HG03457 (cell line): ENCODE measurements at regions not wholly inside any gene's neighbourhood (a gene's known extent, or its start where the extent isn't known, plus 50 kb on each side); places are given as distances from the start of the nearest gene placed in this dataset.
"Not testable (repeated sequence)": the region's sequence is repeated elsewhere in the genome, so short reads cannot be mapped to it uniquely, and the experiment has no call there.

ENCODE experiments used
- ATAC-seq: cut with Tn5 transposase; IDR thresholded peaks from one replicate; pipeline ENCODE4 v1.9.1; 2021; ENCODE audit warnings: moderate number of reproducible peaks; ENCODE audit not compliant: unreplicated experiment

DNA sequence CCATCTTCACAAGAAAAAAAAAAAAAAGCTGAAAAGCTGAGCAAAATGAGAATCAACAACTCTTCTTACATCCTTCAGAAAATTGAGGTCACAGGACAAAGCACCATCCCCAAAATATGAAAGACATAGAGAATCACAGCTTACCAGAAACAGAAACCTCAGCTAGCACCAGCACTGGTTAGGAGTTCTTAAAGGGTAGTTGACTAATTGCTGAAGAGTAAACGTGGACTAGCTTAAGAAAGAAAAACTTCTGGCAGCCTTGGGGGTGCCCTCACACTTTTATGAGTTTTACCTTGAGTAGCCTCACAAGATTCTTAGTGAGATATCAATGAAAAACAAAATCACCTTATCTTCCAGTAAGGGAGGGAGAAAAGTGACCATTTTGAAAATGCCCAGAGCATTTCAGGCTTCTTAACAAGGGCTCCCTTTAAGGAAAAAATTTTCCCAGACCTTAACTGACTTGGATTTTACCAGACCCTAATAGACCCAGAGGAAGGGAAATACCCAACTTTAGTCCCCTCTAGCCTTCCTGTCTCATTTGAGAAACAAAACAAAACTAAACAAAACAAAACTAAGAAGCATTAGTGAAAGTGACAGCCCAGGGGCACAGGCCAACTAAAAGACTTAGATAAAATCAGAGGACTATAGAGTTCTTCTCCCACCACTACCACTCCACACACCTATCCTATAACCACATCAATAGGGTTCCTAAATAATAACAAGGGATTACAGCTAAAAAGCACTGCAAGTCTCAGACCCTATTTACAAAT lies 888.6 kb downstream of the DIAPH3 start:
- no peak for ATAC-seq

- ATAC-seq: no peak
Measured at GRCh38 chr13:59276436-59276835, 887.3 kb downstream of the DIAPH3 start.

DNA sequence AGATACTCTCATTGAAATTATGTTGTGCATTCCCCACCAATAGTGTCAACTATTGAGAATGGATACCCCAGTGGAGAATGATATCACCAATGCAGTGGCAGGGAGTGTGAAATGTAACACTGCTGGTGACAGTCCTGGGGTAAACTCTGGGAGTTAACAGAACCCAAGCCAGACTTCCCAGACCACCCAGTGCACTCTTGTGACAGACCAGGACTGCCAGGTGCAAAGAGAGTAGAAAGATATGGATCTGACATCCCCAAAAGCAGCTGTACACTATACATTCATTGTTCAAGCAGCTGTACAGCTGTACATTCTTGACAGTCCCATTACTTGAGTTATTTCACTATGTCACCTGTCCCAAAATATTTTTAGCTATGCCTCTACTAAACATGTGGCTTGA lies 886.6 kb downstream of the DIAPH3 start:
- ATAC-seq: no peak

- no peak for ATAC-seq
Measured at GRCh38 chr13:59279028-59279427, 884.7 kb downstream of the DIAPH3 start.

- ATAC-seq: no peak
Measured at GRCh38 chr13:59279576-59279975, 884.2 kb downstream of the DIAPH3 start.

GRCh38 chr13:59280297-59280696 lies 883.4 kb downstream of the DIAPH3 start:
- ATAC-seq: no peak

GRCh38 chr13:59281453-59281852 lies 882.3 kb downstream of the DIAPH3 start:
- no peak for ATAC-seq

- ATAC-seq: not testable (repeated sequence)
Measured at GRCh38 chr13:59292240-59292639, 871.5 kb downstream of the DIAPH3 start.

GRCh38 chr13:59299584-59299983 lies 864.1 kb downstream of the DIAPH3 start:
- no peak for ATAC-seq

- no peak for ATAC-seq
Measured at GRCh38 chr13:59300355-59301173, 863.2 kb downstream of the DIAPH3 start.

DNA sequence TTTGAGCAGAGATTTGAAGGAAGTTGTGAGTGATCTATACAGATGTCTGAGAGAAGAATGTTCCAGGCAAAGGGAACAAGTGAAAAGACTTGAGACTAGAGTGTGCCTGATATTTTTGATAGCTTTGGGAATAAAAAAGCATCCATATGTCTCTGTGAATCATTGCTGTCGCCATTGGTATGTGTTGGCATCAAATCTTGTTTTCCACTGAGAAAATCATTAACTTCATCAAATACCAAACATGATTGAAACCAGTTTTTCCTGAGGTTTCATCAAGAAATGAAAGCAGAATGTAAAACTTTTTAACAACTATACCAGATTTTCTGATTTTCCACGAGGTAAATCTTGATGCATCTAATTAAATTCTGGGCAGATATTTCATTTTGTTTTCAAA lies 862.6 kb downstream of the DIAPH3 start:
- ATAC-seq: no peak

- ATAC-seq: no peak
Measured at GRCh38 chr13:59303433-59303832, 860.3 kb downstream of the DIAPH3 start.

GRCh38 chr13:59304596-59304995 lies 859.1 kb downstream of the DIAPH3 start:
- ATAC-seq: no peak

DNA sequence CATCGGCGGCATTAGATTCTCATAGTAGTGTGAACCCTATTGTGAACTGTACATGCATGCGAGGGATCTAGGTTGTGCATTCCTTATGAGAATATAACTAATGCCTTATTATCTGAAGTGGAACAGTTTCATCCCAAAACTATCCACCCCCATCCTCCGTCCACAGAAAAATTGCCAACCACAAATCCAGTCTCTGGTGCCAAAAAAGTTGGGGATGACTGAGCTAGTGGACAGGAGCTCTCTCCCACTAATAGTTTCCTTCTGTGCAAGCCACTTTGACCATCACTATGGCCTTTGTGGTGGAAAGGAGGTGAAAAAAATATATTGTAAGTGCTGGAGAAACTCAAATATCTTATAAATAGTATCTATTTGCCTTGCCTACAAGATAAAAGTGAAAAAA lies 857.8 kb downstream of the DIAPH3 start:
- ATAC-seq: no peak

DNA sequence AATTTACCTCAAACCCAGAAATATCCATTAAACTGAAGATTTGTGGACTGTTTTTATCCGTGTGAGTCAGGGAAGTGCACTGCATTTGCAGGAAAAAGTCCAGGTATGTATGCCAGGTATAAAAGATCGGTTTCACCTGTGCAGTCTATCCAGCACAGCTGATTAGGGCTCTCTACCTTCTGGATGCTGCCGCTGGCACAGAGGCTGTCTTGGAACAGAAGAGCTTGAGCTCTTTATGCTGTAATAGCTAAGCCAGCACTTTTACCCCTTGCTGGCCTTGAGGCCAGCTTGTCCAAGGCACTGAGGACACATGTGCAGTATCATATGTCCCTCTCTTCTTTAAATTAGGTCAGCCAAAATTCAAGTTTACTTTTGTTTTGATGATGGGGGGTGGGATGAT lies 851.0 kb downstream of the DIAPH3 start:
- ATAC-seq: no peak

DNA sequence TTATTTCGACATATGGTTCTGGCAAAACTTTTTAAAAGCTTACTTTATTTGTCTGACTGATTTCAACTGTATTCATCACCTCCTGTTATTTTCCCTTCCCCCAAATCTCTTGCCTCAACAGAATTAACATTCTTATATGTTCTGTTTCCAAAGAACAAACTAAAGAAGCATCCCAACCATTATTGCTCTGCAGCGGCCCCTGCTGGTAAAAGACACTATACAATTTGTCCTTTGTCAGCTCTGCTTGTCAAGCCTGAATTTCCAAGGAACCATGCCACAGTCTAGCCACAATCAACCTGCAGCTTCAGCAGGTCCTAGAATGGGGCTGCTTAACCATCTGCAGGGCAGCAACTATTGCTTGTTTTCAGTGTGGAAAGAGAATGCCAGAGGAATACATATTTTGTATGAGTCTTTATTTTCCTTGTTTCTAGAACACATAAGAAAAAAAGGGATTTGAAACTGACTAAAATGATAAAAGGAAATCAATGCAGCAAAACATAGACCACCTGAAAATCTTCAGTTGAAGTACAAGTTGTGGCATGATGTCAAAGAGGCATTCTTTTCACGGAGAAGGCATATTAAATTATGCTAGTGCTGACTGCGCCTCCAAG lies 845.3 kb downstream of the DIAPH3 start:
- ATAC-seq: no peak

- no peak for ATAC-seq
Measured at GRCh38 chr13:59319276-59319675, 844.5 kb downstream of the DIAPH3 start.

DNA sequence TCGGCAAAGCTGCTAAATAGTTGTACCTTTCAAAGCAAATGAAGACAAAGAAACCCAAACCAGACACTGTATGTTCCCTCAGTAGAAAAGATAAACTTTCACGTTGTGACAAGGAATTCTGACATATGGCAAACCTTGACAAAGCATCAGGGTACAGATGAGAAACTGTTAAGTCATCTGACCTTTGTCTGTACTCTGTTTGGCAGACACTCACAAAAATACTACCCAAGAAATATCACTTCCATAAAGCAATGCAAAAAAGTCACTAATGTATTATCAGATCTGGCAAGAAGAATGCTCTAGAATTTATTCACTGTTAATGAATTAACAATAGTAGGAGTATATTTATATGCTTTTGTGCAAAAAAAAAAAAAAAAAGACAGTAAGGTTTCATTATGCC lies 843.7 kb downstream of the DIAPH3 start:
- ATAC-seq: no peak

GRCh38 chr13:59324401-59324800 lies 839.3 kb downstream of the DIAPH3 start:
- ATAC-seq: not testable (repeated sequence)

DNA sequence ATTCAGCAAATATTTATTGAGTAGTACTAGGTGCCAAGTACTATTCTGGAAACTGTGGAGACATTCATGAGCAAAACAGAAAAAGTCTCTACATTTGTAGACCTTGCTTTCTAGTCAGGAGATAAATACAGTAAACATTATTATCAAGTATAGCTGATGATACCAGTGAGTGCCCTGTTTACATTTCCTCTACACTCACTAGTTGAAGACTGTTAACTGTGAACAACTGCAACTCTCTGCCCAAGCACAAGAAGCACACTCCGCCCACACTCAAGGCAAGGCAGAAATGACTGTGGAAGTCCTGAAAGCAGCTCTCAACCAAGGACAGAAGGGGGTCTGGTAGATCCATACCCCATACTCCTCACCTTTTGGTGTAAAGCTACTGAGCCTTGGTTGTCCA lies 837.0 kb downstream of the DIAPH3 start:
- no peak for ATAC-seq

- ATAC-seq: no peak
Measured at GRCh38 chr13:59330764-59331163, 833.0 kb downstream of the DIAPH3 start.

DNA sequence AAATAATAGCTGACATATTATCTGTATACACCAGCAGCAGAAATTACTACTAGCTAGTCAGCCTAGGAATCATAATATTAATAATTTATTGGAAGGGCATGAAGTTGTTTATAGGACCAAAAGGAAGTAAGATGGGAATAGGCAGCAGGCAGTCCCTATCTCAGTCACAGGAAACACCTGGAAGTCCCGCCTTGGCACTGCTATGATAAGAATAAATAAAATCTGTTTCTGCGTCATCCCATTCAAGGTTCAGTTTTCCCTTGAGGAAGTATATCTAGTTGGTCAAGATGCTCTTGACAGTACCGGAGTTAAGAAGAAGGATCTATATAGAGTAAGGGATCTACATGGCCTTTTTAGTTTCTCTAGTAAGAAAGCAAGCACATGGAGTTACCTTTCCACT lies 830.8 kb downstream of the DIAPH3 start:
- no peak for ATAC-seq
